OCI-M1 (cell line): ENCODE measurements at regions not wholly inside any gene's neighbourhood (a gene's known extent, or its start where the extent isn't known, plus 50 kb on each side); places are given as distances from the start of the nearest gene placed in this dataset.

Experiments
- DNase-seq: peaks from one replicate; lab custom pipeline; 2025; lab: John Stamatoyannopoulos, UW

- DNase-seq: peak; percentile 46
Observed at GRCh38 chr2:153105829-153106578, 372.6 kb downstream of the RPRM start.

GRCh38 chr2:153101187-153101586 lies 377.4 kb downstream of the RPRM start:
- peak; percentile 86 for DNase-seq

- peak; percentile 67 for DNase-seq
Observed at GRCh38 chr2:153100151-153100550, 378.4 kb downstream of the RPRM start.

- DNase-seq: no peak
Observed at GRCh38 chr2:153098073-153098472, 379.7 kb downstream of the ARL6IP6 start.

- no peak for DNase-seq
Observed at GRCh38 chr2:153096272-153096671, 377.9 kb downstream of the ARL6IP6 start.

- no peak for DNase-seq
Observed at GRCh38 chr2:153091344-153091743, 372.9 kb downstream of the ARL6IP6 start.

- no peak for DNase-seq
Observed at GRCh38 chr2:153079315-153079714, 360.9 kb downstream of the ARL6IP6 start.

- DNase-seq: peak; percentile 16
Observed at GRCh38 chr2:153077311-153077710, 358.9 kb downstream of the ARL6IP6 start.

- DNase-seq: no peak
Observed at GRCh38 chr2:153074207-153074606, 355.8 kb downstream of the ARL6IP6 start.

- no peak for DNase-seq
Observed at GRCh38 chr2:153072813-153073212, 354.4 kb downstream of the ARL6IP6 start.

- no peak for DNase-seq
Observed at GRCh38 chr2:153072077-153072476, 353.7 kb downstream of the ARL6IP6 start.

GRCh38 chr2:153071090-153071489 lies 352.7 kb downstream of the ARL6IP6 start:
- no peak for DNase-seq

GRCh38 chr2:153068915-153069314 lies 350.5 kb downstream of the ARL6IP6 start:
- DNase-seq: no peak

- peak; percentile 53 for DNase-seq
Observed at GRCh38 chr2:153068052-153068451, 349.6 kb downstream of the ARL6IP6 start.

GRCh38 chr2:153059338-153060052 lies 341.1 kb downstream of the ARL6IP6 start:
- DNase-seq: no peak

- no peak for DNase-seq
Observed at GRCh38 chr2:153057743-153058142, 339.3 kb downstream of the ARL6IP6 start.

GRCh38 chr2:153055182-153055581 lies 336.8 kb downstream of the ARL6IP6 start:
- DNase-seq: no peak

- DNase-seq: no peak
Observed at GRCh38 chr2:153052807-153053559, 334.6 kb downstream of the ARL6IP6 start.

GRCh38 chr2:153047220-153047619 lies 328.8 kb downstream of the ARL6IP6 start:
- no peak for DNase-seq

GRCh38 chr2:153043385-153043784 lies 325.0 kb downstream of the ARL6IP6 start:
- DNase-seq: no peak

GRCh38 chr2:153028626-153029025 lies 310.2 kb downstream of the ARL6IP6 start:
- DNase-seq: no peak

GRCh38 chr2:153027533-153027932 lies 309.1 kb downstream of the ARL6IP6 start:
- no peak for DNase-seq

GRCh38 chr2:153020201-153020600 lies 301.8 kb downstream of the ARL6IP6 start:
- no peak for DNase-seq
